DND-41 (cell line): ENCODE measurements at regions not wholly inside any gene's neighbourhood (a gene's known extent, or its start where the extent isn't known, plus 50 kb on each side); places are given as distances from the start of the nearest gene placed in this dataset.

Experiments used
- ATAC-seq: fragments of 200-7000 bp; cut with Tn5 transposase; 3 replicates; pipeline ENCODE4 v1.9.1; 2021; ENCODE audit warnings: low read depth; ENCODE audit not compliant: insufficient read depth
- DNase-seq: peaks from one replicate; pipeline ENCODE4 v3.0.0-alpha.2; 2020
- H2AFZ ChIP-seq: 2 replicates; pipeline ENCODE4 v1.6.0; 2012; ENCODE audit warnings: low read depth, low read length
- H3K27ac ChIP-seq: 2 replicates; pipeline ENCODE4 v1.5.1; 2012; ENCODE audit warnings: low read length, inconsistent platforms
- H3K27me3 ChIP-seq: fragments of 200-600 bp; sonication (generic); 2 replicates; pipeline ENCODE4 v1.6.0; 2012; ENCODE audit warnings: low read length, mild to moderate bottlenecking, inconsistent platforms; ENCODE audit not compliant: insufficient read depth, poor library complexity
- H3K36me3 ChIP-seq: 2 replicates; pipeline ENCODE4 v1.5.1; 2012; ENCODE audit warnings: low read length, inconsistent platforms; ENCODE audit not compliant: insufficient read depth
- H3K4me1 ChIP-seq: 2 replicates; pipeline ENCODE4 v1.5.1; 2012; ENCODE audit warnings: mild to moderate bottlenecking, low read length; ENCODE audit not compliant: insufficient read depth
- H3K4me2 ChIP-seq: 2 replicates; pipeline ENCODE4 v1.6.0; 2012; ENCODE audit warnings: mild to moderate bottlenecking, moderate library complexity, low read length, inconsistent platforms; ENCODE audit not compliant: insufficient read depth
- H3K4me3 ChIP-seq, 2 experiments: fragments of 200-600 bp in 1 of 2; shearing (Covaris generic) in 1 of 2; 2 replicates each; pipeline ENCODE4 v1.5.1; 2012 to 2016; ENCODE audit warnings: inconsistent platforms in 2 of 2, low read length in 2 of 2, mild to moderate bottlenecking in 2 of 2, low read depth in 1 of 2, moderate library complexity in 1 of 2
- H3K79me2 ChIP-seq: 2 replicates; pipeline ENCODE4 v1.6.0; 2012; ENCODE audit warnings: low read length, inconsistent platforms; ENCODE audit not compliant: insufficient read depth
- H3K9ac ChIP-seq: 2 replicates; pipeline ENCODE4 v1.6.0; 2012; ENCODE audit warnings: low read depth, mild to moderate bottlenecking, inconsistent platforms, low read length, moderate library complexity
- H3K9me3 ChIP-seq: 2 replicates; pipeline ENCODE4 v1.5.1; 2012; ENCODE audit warnings: low read length, moderate library complexity, mild to moderate bottlenecking, inconsistent platforms; ENCODE audit not compliant: insufficient read depth, severe bottlenecking
- H4K20me1 ChIP-seq: 2 replicates; pipeline ENCODE4 v1.6.0; 2012; ENCODE audit warnings: low read length; ENCODE audit not compliant: insufficient read depth
- CTCF ChIP-seq: IDR thresholded peaks from 2 replicates; pipeline ENCODE4 v1.5.1; 2012; ENCODE audit warnings: borderline replicate concordance, low read length, moderate library complexity, mild to moderate bottlenecking; ENCODE audit not compliant: poor library complexity, severe bottlenecking; ENCODE audit errors: extremely low read depth
- EZH2 ChIP-seq: IDR thresholded peaks from 3 replicates; pipeline ENCODE4 v1.6.1; 2012; ENCODE audit warnings: borderline replicate concordance, low read depth, mild to moderate bottlenecking, moderate library complexity, low read length, inconsistent platforms; ENCODE audit not compliant: severe bottlenecking

- Histone ChIP-seq H3K4me2 (no peak overlapping the region), H3K79me2 (no peaks in the 10 kb centered on the region), H3K4me1 (no peaks in the 10 kb centered on the region), H3K36me3 (no peaks in the 10 kb centered on the region), H3K4me3 (no peak overlapping the region), H3K9ac (no peak overlapping the region), H2AFZ (no peak overlapping the region), H3K27me3 (peaks cover 29% of the 10 kb centered on the region), H3K27ac (no peak overlapping the region), H3K9me3 (no peaks in the 10 kb centered on the region), H4K20me1 (no peaks in the 10 kb centered on the region; the same call in 1 of the 2 replicates)
- TF ChIP-seq CTCF = no peak
- TF ChIP-seq EZH2 = no peak
- DNase-seq (no peak), ATAC-seq (no peak)
These were observed 58.1 kb upstream of the CALM2 start for GRCh38 chr2:47234456-47234855.

GRCh38 chr2:47232738-47233415 is 56.6 kb upstream of the CALM2 start:
- H2AFZ ChIP-seq = no peak overlapping the region
- H3K4me1 ChIP-seq = no peaks in the 10 kb centered on the region
- H3K79me2 ChIP-seq = no peaks in the 10 kb centered on the region
- no peak for ATAC-seq
- peaks cover 24% of the 10 kb centered on the region for H3K27me3 ChIP-seq
- H3K9me3 ChIP-seq = no peaks in the 10 kb centered on the region
- no peak overlapping the region for H3K27ac ChIP-seq
- H3K9ac ChIP-seq = no peak overlapping the region
- DNase-seq = no peak
- no peak overlapping the region for H3K4me3 ChIP-seq
- H4K20me1 ChIP-seq = no peaks in the 10 kb centered on the region; the same call in 1 of the 2 replicates
- no peak for TF ChIP-seq CTCF
- no peak for TF ChIP-seq EZH2
- H3K4me2 ChIP-seq = no peak overlapping the region
- H3K36me3 ChIP-seq = no peaks in the 10 kb centered on the region

- H3K4me1 ChIP-seq = no peaks in the 10 kb centered on the region
- ATAC-seq (no peak), DNase-seq (no peak)
- H3K27me3 ChIP-seq = peaks cover 9% of the 10 kb centered on the region
- no peak overlapping the region for H3K27ac ChIP-seq
- H2AFZ ChIP-seq = no peak overlapping the region
- no peaks in the 10 kb centered on the region for H3K9me3 ChIP-seq
- H3K4me3 ChIP-seq = no peak overlapping the region
- H4K20me1 ChIP-seq = no peaks in the 10 kb centered on the region
- no peak overlapping the region for H3K9ac ChIP-seq
- no peaks in the 10 kb centered on the region for H3K36me3 ChIP-seq
- H3K79me2 ChIP-seq = no peaks in the 10 kb centered on the region
- H3K4me2 ChIP-seq = no peak overlapping the region
- TF ChIP-seq EZH2 (no peak), CTCF (no peak)
These were observed 54.1 kb upstream of the CALM2 start for GRCh38 chr2:47230418-47230817.
